ENCODE measurements at regions not wholly inside any gene's neighbourhood (a gene's known extent, or its start where the extent isn't known, plus 50 kb on each side); places are given as distances from the start of the nearest gene placed in this dataset.

GRCh38 chr2:217515615-217516309, 487.0 kb downstream of the TNS1 start:
- H3K9me3 Mint-ChIP-seq: no peaks in the 10 kb centered on the region
- H3K4me1 Mint-ChIP-seq: peaks cover 18% of the 10 kb centered on the region
- Histone ChIP-seq H3K79me2 (ENCODE audit: insufficient read depth, low read length) (no peaks in the 10 kb centered on the region), H3K27ac (ENCODE audit: low read depth in 1 of 2, low read length in 2 of 2) (no peak overlapping the region), H2AFZ (ENCODE audit: insufficient read depth, low read depth, low read length, poor library complexity, severe bottlenecking) (no peak overlapping the region), H3K4me2 (replicated peaks; ENCODE audit: extremely low read depth, low read length, poor library complexity, severe bottlenecking) (no peak overlapping the region), H3K27me3 (ENCODE audit: control insufficient read depth in 2 of 2, insufficient read depth in 2 of 2, low read length in 2 of 2) (no peaks in the 10 kb centered on the region), H3K9me3 (replicated peaks in 1 of 2; ENCODE audit: control insufficient read depth in 1 of 2, insufficient read depth in 1 of 2, low read length in 2 of 2) (no peaks in the 10 kb centered on the region), H3K4me1 (ENCODE audit: control insufficient read depth in 1 of 2, insufficient read depth in 2 of 2, low read length in 2 of 2) (peaks cover 0 to 4% of the 10 kb centered on the region in 2 donors), H3K4me3 (replicated peaks in 1 of 3; ENCODE audit: low read depth in 2 of 3, low read length in 3 of 3) (no peak overlapping the region), H3K9ac (ENCODE audit: insufficient read depth, low read length, poor library complexity, severe bottlenecking) (no peak overlapping the region), H3K36me3 (replicated peaks in 1 of 2; ENCODE audit: control insufficient read depth in 1 of 2, insufficient read depth in 2 of 2, low read length in 2 of 2) (no peaks in the 10 kb centered on the region), H4K20me1 (ENCODE audit: insufficient read depth, low read length) (no peaks in the 10 kb centered on the region)
- WGBS (ENCODE audit: insufficient coverage): 100% methylated on average over 3 of the region's 5 CpGs
- peaks cover 0 to 9% (median 4%) of the 10 kb centered on the region in 3 donors for H3K27me3 Mint-ChIP-seq (ENCODE audit: low read depth in 3 of 3)
- H3K36me3 Mint-ChIP-seq: no peaks in the 10 kb centered on the region
- DNase-seq: no peak
- H3K27ac Mint-ChIP-seq: no peak overlapping the region
- no peak overlapping the region for H3K4me3 Mint-ChIP-seq
- no peak for TF ChIP-seq CTCF (IDR thresholded peaks at IDR 0.05)
- intact Hi-C loops (cut with micrococcal nuclease): no loop called here

- intact Hi-C loops (cut with micrococcal nuclease): loop anchor here in 1 of 2 donors (5.0 kb wide), 1 partner anchor 831 kb away; no protein-coding TSS in a partner anchor
- Histone ChIP-seq H3K4me1 (ENCODE audit: control insufficient read depth in 1 of 2, insufficient read depth in 2 of 2, low read length in 2 of 2) (peaks cover 0 to 4% of the 10 kb centered on the region in 2 donors), H3K4me2 (replicated peaks; ENCODE audit: extremely low read depth, low read length, poor library complexity, severe bottlenecking) (no peak overlapping the region), H3K9ac (ENCODE audit: insufficient read depth, low read length, poor library complexity, severe bottlenecking) (no peak overlapping the region), H2AFZ (ENCODE audit: insufficient read depth, low read depth, low read length, poor library complexity, severe bottlenecking) (no peak overlapping the region), H3K4me3 (replicated peaks in 1 of 3; ENCODE audit: low read depth in 2 of 3, low read length in 3 of 3) (no peak overlapping the region), H3K9me3 (replicated peaks in 1 of 2; ENCODE audit: control insufficient read depth in 1 of 2, insufficient read depth in 1 of 2, low read length in 2 of 2) (no peaks in the 10 kb centered on the region), H3K27ac (ENCODE audit: low read depth in 1 of 2, low read length in 2 of 2) (no peak overlapping the region), H3K79me2 (ENCODE audit: insufficient read depth, low read length) (no peaks in the 10 kb centered on the region), H3K36me3 (replicated peaks in 1 of 2; ENCODE audit: control insufficient read depth in 1 of 2, insufficient read depth in 2 of 2, low read length in 2 of 2) (no peaks in the 10 kb centered on the region), H3K27me3 (ENCODE audit: control insufficient read depth in 2 of 2, insufficient read depth in 2 of 2, low read length in 2 of 2) (no peaks in the 10 kb centered on the region), H4K20me1 (ENCODE audit: insufficient read depth, low read length) (no peaks in the 10 kb centered on the region)
- no peak for DNase-seq
- WGBS (ENCODE audit: insufficient coverage): no CpG with 5 or more reads among the region's 1 CpG
- Mint-ChIP-seq H3K27me3 (ENCODE audit: low read depth in 3 of 3) (peaks cover 2 to 10% (median 5%) of the 10 kb centered on the region in 3 donors), H3K9me3 (peaks cover 0 to 4% (median 0%) of the 10 kb centered on the region in 7 donors), H3K27ac (no peak overlapping the region), H3K4me3 (no peak overlapping the region), H3K36me3 (no peaks in the 10 kb centered on the region), H3K4me1 (peaks cover 20% of the 10 kb centered on the region)
- TF ChIP-seq CTCF (IDR thresholded peaks at IDR 0.05): no peak
Observed at GRCh38 chr2:217513258-217513657, 489.5 kb downstream of the TNS1 start.

All from CD14-positive monocyte (primary cell).